ENCODE measurements at regions not wholly inside any gene's neighbourhood (a gene's known extent, or its start where the extent isn't known, plus 50 kb on each side); places are given as distances from the start of the nearest gene placed in this dataset.

- H3K27ac ChIP-seq: no peak overlapping the region
- no peak for TF ChIP-seq CTCF (conservative IDR thresholded peaks at IDR 0.05)
Observed at GRCh38 chr6:164812706-164813105, 496.7 kb downstream of the C6orf118 start.

DNA sequence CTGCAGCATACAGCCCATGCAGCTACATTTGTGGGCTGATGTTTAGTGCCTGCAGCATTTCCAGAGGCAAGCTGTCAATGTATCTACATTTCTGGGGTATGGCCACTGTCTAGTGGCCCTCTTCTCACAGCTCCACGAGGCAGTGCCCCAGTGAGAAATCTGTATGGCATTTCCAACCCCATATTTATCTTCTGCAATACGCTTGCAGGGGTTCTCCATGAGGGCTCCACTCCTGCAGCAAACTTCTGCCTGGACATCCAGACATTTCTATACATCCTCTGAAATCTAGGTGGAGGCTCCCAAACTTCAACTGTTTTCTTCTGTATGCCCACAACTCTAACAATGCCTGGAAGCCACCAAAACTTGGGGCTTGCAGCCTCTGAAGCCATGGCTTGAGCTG, 502.3 kb downstream of the C6orf118 start:
- no peak for TF ChIP-seq CTCF (conservative IDR thresholded peaks at IDR 0.05)
- H3K27ac ChIP-seq: no peak overlapping the region

GRCh38 chr6:164795056-164795815, 514.2 kb downstream of the C6orf118 start:
- TF ChIP-seq CTCF (conservative IDR thresholded peaks at IDR 0.05): no peak

DNA sequence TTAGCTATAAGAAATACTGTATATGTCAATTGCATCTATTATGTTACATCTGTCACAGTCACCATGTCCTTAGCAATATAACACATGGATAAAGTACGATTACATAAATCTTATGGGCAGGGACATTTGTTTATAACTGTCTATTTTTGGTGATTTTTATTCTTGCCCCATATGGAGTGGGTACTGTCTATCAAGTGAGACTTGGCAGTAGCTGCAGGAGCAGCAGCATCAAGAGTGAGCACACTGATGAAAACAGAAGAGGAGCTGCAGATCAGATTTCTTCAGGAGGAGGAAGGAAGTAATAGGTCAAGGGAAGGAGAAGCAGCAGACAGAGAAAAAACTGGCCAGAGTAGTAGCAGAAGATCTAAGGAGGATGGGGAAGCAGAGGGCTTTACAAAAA, 516.7 kb downstream of the C6orf118 start:
- TF ChIP-seq CTCF (conservative IDR thresholded peaks at IDR 0.05): no peak
- H3K27ac ChIP-seq: no peak overlapping the region

More at GRCh38 chr6:164795056-164795815, 514.2 kb downstream of the C6orf118 start:
- no peak overlapping the region for H3K27ac ChIP-seq

- no peak overlapping the region for H3K27ac ChIP-seq
- no peak for TF ChIP-seq CTCF (conservative IDR thresholded peaks at IDR 0.05)
Observed at GRCh38 chr6:164791498-164791897, 517.9 kb downstream of the C6orf118 start.

DNA sequence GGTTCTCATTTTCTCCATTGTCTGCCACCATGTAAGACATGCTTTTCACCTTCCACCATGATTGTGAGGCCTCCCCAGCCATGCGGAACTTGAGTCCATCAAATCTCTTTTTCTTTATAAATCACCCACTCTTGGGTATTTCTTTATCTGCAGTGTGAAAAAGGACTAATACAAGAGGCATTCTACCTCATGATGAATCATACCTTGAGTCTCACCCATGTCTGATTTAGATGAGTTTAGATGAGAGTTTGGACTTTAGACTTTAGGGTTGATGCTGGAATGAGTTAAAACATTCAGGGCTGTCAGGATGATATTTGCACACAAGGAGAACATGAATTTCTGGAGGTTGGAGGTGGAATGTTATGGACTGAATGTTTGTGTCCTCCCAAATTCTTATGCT, 545.6 kb downstream of the C6orf118 start:
- TF ChIP-seq CTCF (conservative IDR thresholded peaks at IDR 0.05): no peak

GRCh38 chr6:164757451-164757850, 552.0 kb downstream of the C6orf118 start:
- no peak overlapping the region for H3K27ac ChIP-seq
- no peak for TF ChIP-seq CTCF (conservative IDR thresholded peaks at IDR 0.05)

More for the DNA sequence above, 545.6 kb downstream of the C6orf118 start:
- no peak overlapping the region for H3K27ac ChIP-seq
